ENCODE measurements at regions not wholly inside any gene's neighbourhood (a gene's known extent, or its start where the extent isn't known, plus 50 kb on each side); places are given as distances from the start of the nearest gene placed in this dataset.

DNA sequence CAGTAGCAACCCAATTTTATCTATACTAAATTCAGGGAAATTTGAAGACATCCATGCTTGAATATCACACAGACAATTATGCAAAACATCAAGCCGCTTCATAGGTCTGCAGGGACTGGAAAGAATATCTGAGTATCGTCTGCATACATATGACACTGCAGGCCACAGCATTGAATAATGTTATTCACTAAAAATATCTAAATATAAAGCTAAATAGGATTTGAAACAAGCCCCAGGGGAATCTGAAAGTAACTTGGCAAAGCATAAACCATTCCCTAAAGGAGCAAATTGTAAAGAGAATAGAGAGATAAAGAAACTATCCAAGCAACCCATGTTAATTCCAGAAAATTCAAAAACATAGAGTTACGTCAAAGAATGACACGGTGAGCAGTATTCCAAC is 1251.0 kb downstream of the PCDH17 start:
- TF ChIP-seq GATA2 (IDR thresholded peaks at IDR 0.05; ENCODE audit: low read depth, low read length) = no peak
- no peak for TF ChIP-seq GATA3 (IDR thresholded peaks at IDR 0.05; ENCODE audit: low read depth, low read length)

Data from SH-SY5Y (cell line).